ENCODE measurements at regions not wholly inside any gene's neighbourhood (a gene's known extent, or its start where the extent isn't known, plus 50 kb on each side); places are given as distances from the start of the nearest gene placed in this dataset.

DNA sequence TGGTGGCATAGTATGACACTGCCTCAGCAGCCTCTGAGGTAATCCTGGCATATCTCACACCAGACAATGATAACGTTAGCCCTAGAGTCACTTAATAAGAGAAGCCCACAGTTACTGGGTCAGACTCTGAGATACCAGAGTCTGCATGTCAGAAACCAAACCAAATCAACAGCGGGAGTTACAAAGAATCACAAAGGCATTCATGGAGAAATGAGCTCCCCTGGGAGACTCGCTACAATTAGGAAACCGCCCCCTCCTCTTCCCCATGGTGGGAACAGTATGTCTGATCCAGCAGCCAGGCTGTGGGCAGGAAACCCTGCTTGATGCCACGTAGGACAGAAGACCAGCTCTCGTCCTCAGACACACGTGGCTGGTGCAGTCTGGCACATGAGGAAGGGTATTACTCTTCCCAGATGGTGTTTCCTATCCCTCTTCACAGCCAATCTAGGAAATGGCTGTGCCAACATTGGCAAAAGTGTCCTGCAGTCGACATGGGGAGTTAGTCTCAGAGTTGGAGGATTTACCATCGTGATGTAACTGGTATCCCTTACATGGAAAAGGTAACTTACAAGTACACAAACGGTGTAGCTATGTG is 485.4 kb downstream of the ZNF608 start:
- TF ChIP-seq, protein P1, sequence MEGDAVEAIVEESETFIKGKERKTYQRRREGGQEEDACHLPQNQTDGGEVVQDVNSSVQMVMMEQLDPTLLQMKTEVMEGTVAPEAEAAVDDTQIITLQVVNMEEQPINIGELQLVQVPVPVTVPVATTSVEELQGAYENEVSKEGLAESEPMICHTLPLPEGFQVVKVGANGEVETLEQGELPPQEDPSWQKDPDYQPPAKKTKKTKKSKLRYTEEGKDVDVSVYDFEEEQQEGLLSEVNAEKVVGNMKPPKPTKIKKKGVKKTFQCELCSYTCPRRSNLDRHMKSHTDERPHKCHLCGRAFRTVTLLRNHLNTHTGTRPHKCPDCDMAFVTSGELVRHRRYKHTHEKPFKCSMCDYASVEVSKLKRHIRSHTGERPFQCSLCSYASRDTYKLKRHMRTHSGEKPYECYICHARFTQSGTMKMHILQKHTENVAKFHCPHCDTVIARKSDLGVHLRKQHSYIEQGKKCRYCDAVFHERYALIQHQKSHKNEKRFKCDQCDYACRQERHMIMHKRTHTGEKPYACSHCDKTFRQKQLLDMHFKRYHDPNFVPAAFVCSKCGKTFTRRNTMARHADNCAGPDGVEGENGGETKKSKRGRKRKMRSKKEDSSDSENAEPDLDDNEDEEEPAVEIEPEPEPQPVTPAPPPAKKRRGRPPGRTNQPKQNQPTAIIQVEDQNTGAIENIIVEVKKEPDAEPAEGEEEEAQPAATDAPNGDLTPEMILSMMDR (IDR thresholded peaks at IDR 0.05 in 2 of 3, conservative IDR thresholded peaks at IDR 0.05 in 1 of 3; ENCODE audit: insufficient read depth in 2 of 3, low read depth in 1 of 3, low read length in 3 of 3): no peak
- no peak for TF ChIP-seq E2F5 (CRISPR knock-in tag; IDR thresholded peaks at IDR 0.05)
- TF ChIP-seq MAX (CRISPR knock-in tag; IDR thresholded peaks at IDR 0.05): no peak
- no peak for TF ChIP-seq POLR2A (conservative IDR thresholded peaks at IDR 0.05)
- TF ChIP-seq MYC (IDR thresholded peaks at IDR 0.05; ENCODE audit: low read depth, low read length): no peak
- TF ChIP-seq MYC (CRISPR knock-in tag; IDR thresholded peaks at IDR 0.05; ENCODE audit: borderline replicate concordance, low read depth): no peak

Data from K562 (cell line).